HG02970 (cell line): ENCODE measurements at regions not wholly inside any gene's neighbourhood (a gene's known extent, or its start where the extent isn't known, plus 50 kb on each side); places are given as distances from the start of the nearest gene placed in this dataset.

Experiments used
- ATAC-seq: cut with Tn5 transposase; IDR thresholded peaks from one replicate; pipeline ENCODE4 v1.9.1; 2021; ENCODE audit warnings: mild to moderate bottlenecking, moderate library complexity, moderate number of reproducible peaks; ENCODE audit not compliant: unreplicated experiment, low FRiP score

DNA sequence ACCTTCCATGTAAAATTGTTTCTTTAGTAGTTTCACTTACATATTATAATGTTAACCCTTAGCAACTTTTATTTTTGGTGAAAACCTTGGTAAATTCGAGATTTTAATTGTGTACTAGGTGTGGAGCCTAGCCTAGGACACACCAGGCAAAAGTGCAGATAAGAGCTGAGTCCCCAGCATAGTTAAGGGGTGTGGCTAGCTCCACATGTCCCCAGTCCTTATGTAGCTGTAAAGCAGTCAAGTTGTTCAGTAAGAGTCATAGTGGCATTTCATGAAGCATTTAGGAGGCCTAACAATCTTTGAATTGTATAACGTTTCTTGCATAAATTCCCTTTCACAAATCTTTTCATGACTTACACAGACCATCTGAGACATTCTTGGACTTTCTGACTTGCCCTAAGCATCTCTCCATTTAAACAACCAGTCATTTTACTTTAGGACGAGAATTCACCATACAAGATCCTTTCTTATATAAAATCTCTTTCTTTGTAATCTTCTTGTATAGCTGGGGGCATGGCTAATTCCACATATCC lies 53.8 kb upstream of the INHBA start:
- no peak for ATAC-seq

DNA sequence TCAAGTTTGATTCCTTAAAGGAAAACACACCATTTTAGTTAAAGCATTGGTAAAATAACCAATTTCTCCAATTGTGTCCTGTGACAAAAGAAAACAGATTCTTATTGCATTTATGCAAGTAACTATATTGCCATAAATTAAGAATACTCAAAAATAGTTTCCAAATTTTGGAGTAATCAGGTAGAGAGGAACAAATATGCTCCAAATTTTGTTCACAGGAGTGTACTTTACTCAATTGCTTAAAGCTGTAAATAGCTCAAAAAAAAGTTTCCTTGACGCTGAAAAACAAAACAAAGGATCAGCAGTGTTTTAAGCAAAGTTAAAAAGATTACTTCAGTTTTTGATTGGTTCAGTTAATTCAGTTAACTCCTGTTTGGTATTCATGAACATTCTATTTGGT lies 52.2 kb upstream of the INHBA start:
- ATAC-seq, result no peak

DNA sequence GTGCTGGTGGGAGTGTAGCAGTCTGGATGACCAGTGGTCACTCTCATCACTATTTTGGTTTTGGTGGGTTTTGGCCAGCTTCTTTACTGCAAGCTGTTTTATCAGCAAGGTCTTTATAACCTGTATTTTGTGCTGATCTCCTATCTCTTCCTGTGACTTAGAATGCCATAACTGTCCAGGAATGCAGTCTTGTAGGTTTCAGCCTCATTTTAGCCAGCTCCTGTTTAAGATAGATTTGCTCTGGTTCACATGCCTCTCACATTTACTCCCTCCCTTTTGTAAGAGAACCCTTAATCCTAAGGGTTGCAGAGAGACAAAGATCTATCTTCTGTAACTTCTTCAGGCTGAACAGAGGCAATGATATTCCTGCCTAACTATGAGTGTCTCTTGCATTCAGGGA lies 51.2 kb upstream of the INHBA start:
- ATAC-seq, result no peak
